Breast epithelium (tissue), 4 donors: ENCODE measurements at regions not wholly inside any gene's neighbourhood (a gene's known extent, or its start where the extent isn't known, plus 50 kb on each side); places are given as distances from the start of the nearest gene placed in this dataset.

Experiments used
- DNase-seq, 2 donors: peaks; one replicate each; pipeline ENCODE4 v3.0.0-alpha.2; 2019; ENCODE audit warnings: low spot score in 2 of 2
- H3K27ac ChIP-seq, 2 donors: fragments of 200-600 bp; sonication (generic) in 1 of 2; one replicate each; pipeline ENCODE4 v1.5.1; 2016 to 2019; ENCODE audit warnings: mild to moderate bottlenecking in 1 of 2
- H3K27me3 ChIP-seq, 2 donors: fragments of 200-600 bp; sonication (generic) in 1 of 2; one replicate each; pipeline versions ENCODE4 v1.5.1 to v1.6.0; 2017 to 2019; ENCODE audit warnings: control low read depth in 1 of 2, mild to moderate bottlenecking in 1 of 2
- H3K36me3 ChIP-seq: fragments of 200-600 bp; one replicate; pipeline ENCODE4 v1.5.1; 2019
- H3K4me1 ChIP-seq, 2 donors: fragments of 200-600 bp; sonication (generic); one replicate each; pipeline ENCODE4 v1.5.1; 2016 to 2019; ENCODE audit warnings: control low read depth in 1 of 2
- H3K4me3 ChIP-seq, 3 donors: fragments of 200-600 bp; sonication (generic); 1 replicate in 2 of 3; 2 replicates in 1 of 3; pipeline ENCODE4 v1.5.1; 2016 to 2019; ENCODE audit warnings: mild to moderate bottlenecking in 3 of 3, moderate library complexity in 2 of 3
- H3K9me3 ChIP-seq, 2 donors: fragments of 200-600 bp; sonication (generic) in 1 of 2; one replicate each; pipeline ENCODE4 v1.5.1; 2016 to 2019; ENCODE audit warnings: control low read depth in 1 of 2
- POLR2A ChIP-seq: fragments of 450-650 bp; IDR thresholded peaks from one replicate; pipeline ENCODE4 v1.6.1; 2016; ENCODE audit warnings: antibody characterized with exemption, mild to moderate bottlenecking, moderate library complexity
- POLR2AphosphoS5 ChIP-seq, 3 donors: sonication (generic); formaldehyde crosslinking; IDR thresholded peaks; one replicate each; pipeline ENCODE4 v1.6.1; 2017; ENCODE audit warnings: antibody characterized with exemption in 3 of 3
- intact Hi-C: fragments of 100-400 bp; cut with DNase I; formaldehyde crosslinking; loops from one replicate; pipeline ENCODE4 v1.15.1; 2023; ENCODE audit warnings: low total_unique reads
- TF ChIP-seq, protein P1 (sequence below), 3 donors: fragments of 450-650 bp; IDR thresholded peaks; one replicate each; pipeline ENCODE4 v1.5.1; 2016 to 2017; ENCODE audit warnings: antibody characterized with exemption in 3 of 3, mild to moderate bottlenecking in 3 of 3, moderate library complexity in 3 of 3

DNA sequence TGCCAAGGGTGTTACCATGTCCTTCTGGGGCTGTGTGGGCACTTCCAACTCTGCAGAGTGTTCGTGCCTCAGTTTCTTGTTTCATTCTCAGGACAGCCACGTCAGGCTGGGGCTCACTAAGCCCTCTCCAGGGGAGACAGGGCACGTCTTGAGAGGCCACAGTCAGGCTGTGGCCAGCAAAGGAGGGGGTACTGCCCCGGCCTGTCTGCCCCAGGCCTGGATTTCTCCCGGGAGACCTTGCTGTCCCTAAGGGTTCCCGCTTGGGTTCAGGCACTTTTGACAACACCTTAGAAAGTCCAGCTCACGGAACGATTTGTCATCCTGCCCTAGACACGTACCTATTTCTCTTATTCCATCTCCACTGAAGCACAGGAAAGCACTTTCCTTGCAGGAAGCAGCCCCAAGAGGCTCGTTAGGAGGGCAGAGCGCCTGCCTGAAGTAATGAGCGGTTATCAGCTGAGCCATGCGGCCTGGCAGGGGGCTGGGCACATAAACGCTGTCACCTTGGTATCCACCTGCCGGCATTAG lies 290.4 kb upstream of the RTL1 start:
- Histone ChIP-seq H3K36me3 (no peaks in the 10 kb centered on the region), H3K27ac (no peak overlapping the region), H3K4me1 (no peaks in the 10 kb centered on the region), H3K4me3 (no peak overlapping the region), H3K27me3 (peaks cover 0 to 3% of the 10 kb centered on the region in 2 donors), H3K9me3 (no peaks in the 10 kb centered on the region)
- peak in 1 of 2 donors; percentile 27 for DNase-seq
- TF ChIP-seq POLR2A (no peak), POLR2AphosphoS5 (IDR thresholded peaks at IDR 0.05) (no peak)
- TF ChIP-seq, protein P1, sequence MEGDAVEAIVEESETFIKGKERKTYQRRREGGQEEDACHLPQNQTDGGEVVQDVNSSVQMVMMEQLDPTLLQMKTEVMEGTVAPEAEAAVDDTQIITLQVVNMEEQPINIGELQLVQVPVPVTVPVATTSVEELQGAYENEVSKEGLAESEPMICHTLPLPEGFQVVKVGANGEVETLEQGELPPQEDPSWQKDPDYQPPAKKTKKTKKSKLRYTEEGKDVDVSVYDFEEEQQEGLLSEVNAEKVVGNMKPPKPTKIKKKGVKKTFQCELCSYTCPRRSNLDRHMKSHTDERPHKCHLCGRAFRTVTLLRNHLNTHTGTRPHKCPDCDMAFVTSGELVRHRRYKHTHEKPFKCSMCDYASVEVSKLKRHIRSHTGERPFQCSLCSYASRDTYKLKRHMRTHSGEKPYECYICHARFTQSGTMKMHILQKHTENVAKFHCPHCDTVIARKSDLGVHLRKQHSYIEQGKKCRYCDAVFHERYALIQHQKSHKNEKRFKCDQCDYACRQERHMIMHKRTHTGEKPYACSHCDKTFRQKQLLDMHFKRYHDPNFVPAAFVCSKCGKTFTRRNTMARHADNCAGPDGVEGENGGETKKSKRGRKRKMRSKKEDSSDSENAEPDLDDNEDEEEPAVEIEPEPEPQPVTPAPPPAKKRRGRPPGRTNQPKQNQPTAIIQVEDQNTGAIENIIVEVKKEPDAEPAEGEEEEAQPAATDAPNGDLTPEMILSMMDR (IDR thresholded peaks at IDR 0.05): no peak
- intact Hi-C loops: no loop called here

DNA sequence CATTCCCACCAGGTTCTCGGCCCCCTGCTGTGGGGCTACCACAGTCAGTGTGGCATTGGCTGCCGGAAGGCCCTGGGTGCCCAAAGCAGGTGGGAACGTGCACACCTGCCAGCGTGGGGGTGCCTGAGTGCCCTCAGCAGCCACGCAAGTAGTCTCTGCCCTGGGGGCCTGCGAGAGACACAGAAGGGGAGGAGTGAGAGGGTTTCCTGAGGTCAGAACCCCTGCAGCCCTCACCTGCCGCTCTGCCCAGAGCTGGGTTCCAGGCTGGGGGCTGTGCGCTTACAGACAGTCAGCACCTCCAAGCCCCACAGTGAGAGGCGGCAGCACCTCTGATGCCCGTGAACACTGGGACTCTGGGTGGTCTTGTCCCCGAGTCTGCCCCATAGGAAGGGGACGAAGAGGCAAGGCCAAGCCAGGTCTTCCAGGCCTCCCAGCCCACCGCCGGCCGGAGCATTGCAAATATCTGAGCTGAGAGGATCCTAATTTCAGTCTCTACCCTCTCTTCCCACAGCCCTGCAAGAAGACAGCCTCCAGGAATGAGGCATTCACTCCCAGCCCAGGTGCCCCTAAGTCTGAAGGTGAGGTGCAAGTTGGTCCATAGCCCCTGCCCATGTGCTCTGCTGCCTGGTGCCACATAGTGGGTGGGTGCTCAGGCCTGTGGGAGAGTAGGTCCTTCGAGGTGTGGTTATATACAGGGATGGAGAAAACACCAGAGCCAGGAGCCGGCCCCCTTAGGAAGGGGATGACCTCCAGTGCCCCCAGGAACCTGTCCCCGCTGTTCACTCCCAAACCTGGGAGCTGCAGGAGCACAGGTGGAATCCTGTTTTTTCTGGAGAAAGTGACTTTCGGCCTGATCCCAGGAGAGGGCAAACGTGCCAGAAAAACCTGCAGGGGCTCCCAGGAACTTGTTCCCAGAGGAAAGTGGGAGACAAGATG lies 291.1 kb upstream of the RTL1 start:
- H3K27ac ChIP-seq: no peak overlapping the region
- TF ChIP-seq, protein P1 (IDR thresholded peaks at IDR 0.05): no peak
- TF ChIP-seq POLR2A (no peak), POLR2AphosphoS5 (IDR thresholded peaks at IDR 0.05) (no peak)
- DNase-seq: peak in 1 of 2 donors; percentile 35
- intact Hi-C loops: no loop called here
- H3K4me1 ChIP-seq: no peaks in the 10 kb centered on the region
- no peaks in the 10 kb centered on the region for H3K36me3 ChIP-seq
- H3K9me3 ChIP-seq: no peaks in the 10 kb centered on the region
- peaks cover 0 to 3% of the 10 kb centered on the region in 2 donors for H3K27me3 ChIP-seq
- no peak overlapping the region for H3K4me3 ChIP-seq

DNA sequence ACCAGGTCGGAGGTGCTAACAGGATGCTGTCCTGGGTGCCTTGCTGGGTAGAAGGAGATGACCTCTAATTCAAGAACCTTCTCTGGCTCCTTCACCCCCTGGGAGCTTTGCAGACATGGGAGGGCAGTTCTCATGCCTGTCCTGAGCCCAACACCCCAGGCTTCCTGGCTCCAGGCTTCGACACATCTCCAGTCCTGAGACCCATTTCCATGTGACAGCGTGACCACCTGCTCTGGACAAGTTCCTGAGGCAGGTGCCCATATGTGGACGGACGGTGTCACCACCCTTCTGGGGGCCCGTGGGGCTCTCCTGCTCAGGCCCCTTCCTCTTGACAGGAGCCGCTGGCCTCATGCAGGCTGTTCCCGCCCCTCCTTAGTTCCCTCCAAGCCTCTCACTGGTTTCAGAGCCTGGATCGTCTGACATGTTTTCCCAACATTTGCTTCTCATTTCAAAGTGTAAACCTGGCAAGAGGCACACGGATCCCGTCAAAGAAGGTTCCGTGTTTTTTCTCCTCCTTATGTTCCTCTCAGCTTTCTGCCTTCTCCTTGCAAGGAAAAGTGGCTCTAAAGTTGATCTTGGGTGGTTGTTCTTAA lies 291.9 kb upstream of the RTL1 start:
- TF ChIP-seq POLR2AphosphoS5 (IDR thresholded peaks at IDR 0.05): no peak
- TF ChIP-seq, protein P1 (IDR thresholded peaks at IDR 0.05): no peak
- no peak for TF ChIP-seq POLR2A
- peaks cover 0 to 3% of the 10 kb centered on the region in 2 donors for H3K27me3 ChIP-seq
- no peak overlapping the region for H3K4me3 ChIP-seq
- H3K27ac ChIP-seq: no peak overlapping the region
- H3K36me3 ChIP-seq: no peaks in the 10 kb centered on the region
- no peaks in the 10 kb centered on the region for H3K4me1 ChIP-seq
- H3K9me3 ChIP-seq: no peaks in the 10 kb centered on the region
- intact Hi-C loops: no loop called here
- DNase-seq: peak in 1 of 2 donors; percentile 31

DNA sequence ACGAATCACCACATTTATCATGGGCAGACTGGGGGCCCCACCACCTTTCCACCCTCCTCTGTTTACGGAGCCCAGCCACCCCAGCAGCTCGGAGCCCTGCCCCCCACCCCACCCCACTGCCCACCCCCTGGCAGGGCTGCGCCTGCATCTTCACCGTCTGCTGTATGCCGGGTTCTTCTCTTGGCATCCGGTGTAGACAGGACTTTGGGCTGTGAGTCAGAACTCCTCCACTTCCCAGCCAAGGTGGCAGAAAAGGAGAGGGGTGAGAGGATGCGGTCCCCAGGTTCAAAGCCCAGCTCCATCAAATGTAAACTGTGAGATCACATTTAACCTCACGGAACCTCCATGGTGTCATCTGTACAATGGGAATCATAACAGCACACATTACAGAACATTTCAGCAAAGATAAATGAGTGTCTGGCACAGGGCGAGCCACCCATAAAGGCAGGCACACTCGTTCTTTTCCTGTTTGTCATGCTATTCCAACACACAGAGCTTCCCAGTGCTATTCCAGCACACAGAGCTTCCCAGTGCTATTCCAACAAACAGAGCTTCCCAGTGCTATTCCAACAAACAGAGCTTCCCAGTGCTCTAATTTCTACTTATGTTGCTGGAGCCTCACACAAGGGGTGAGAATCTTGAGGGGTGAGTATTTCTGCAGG lies 292.7 kb upstream of the RTL1 start:
- DNase-seq: peak in 1 of 2 donors; percentile 12
- Histone ChIP-seq H3K36me3 (no peaks in the 10 kb centered on the region), H3K27ac (no peak overlapping the region), H3K27me3 (peaks cover 0 to 3% of the 10 kb centered on the region in 2 donors), H3K4me1 (no peaks in the 10 kb centered on the region), H3K4me3 (no peak overlapping the region), H3K9me3 (no peaks in the 10 kb centered on the region)
- TF ChIP-seq POLR2AphosphoS5 (IDR thresholded peaks at IDR 0.05): no peak
- no peak for TF ChIP-seq POLR2A
- TF ChIP-seq, protein P1 (IDR thresholded peaks at IDR 0.05): no peak
- intact Hi-C loops: no loop called here
